Progenitor cell of endocrine pancreas (in vitro differentiated cells): ENCODE measurements at regions not wholly inside any gene's neighbourhood (a gene's known extent, or its start where the extent isn't known, plus 50 kb on each side); places are given as distances from the start of the nearest gene placed in this dataset.

ENCODE experiments used
- DNase-seq: peaks from one replicate; pipeline ENCODE4 v3.0.0; 2021; ENCODE audit warnings: low spot score; ENCODE audit not compliant: unreplicated experiment
- H3K27ac Mint-ChIP-seq: 2 replicates; pipeline ENCODE4 v1.8.0; 2021; ENCODE audit warnings: mild to moderate bottlenecking, moderate library complexity, mixed read lengths
- H3K27me3 Mint-ChIP-seq: 2 replicates; pipeline ENCODE4 v1.8.0; 2021; ENCODE audit warnings: mixed read lengths
- H3K36me3 Mint-ChIP-seq: 2 replicates; pipeline ENCODE4 v1.8.0; 2022; ENCODE audit warnings: mixed read lengths; ENCODE audit not compliant: insufficient read depth
- H3K4me1 Mint-ChIP-seq: 2 replicates; pipeline ENCODE4 v1.8.0; 2021; ENCODE audit warnings: low read depth, mixed read lengths
- H3K4me3 Mint-ChIP-seq: 2 replicates; pipeline ENCODE4 v1.8.0; 2021; ENCODE audit warnings: low read depth, mild to moderate bottlenecking, moderate library complexity, mixed read lengths
- H3K9me3 Mint-ChIP-seq: 2 replicates; pipeline ENCODE4 v1.8.0; 2021; ENCODE audit warnings: low read depth, mixed read lengths
- TF ChIP-seq, protein P1 (sequence below): fragments of 200-600 bp; sonication (generic); IDR thresholded peaks from one replicate; pipeline ENCODE4 v1.5.0; 2021; ENCODE audit warnings: antibody characterized with exemption, mild to moderate bottlenecking; ENCODE audit not compliant: unreplicated experiment

DNA sequence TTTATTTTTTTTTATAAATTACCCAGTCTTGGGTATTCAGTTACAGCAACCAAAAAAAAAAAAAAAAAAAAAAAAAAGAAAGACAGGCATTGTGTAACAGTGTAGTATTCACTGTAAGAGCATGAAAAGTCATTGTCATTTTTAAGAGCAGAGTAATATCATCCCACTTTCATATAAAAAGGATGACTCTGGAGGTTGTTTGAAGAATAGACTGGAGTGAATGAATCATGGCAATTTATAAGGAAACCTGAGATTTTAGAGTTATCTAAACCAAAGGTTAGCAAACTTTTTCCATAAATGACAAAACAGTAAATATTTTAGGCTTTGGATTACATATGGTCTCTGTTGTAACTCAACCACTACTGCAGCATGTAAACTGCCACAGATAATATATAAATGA is 794.9 kb downstream of the NTRK3 start:
- TF ChIP-seq, protein P1, sequence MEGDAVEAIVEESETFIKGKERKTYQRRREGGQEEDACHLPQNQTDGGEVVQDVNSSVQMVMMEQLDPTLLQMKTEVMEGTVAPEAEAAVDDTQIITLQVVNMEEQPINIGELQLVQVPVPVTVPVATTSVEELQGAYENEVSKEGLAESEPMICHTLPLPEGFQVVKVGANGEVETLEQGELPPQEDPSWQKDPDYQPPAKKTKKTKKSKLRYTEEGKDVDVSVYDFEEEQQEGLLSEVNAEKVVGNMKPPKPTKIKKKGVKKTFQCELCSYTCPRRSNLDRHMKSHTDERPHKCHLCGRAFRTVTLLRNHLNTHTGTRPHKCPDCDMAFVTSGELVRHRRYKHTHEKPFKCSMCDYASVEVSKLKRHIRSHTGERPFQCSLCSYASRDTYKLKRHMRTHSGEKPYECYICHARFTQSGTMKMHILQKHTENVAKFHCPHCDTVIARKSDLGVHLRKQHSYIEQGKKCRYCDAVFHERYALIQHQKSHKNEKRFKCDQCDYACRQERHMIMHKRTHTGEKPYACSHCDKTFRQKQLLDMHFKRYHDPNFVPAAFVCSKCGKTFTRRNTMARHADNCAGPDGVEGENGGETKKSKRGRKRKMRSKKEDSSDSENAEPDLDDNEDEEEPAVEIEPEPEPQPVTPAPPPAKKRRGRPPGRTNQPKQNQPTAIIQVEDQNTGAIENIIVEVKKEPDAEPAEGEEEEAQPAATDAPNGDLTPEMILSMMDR = no peak
- H3K9me3 Mint-ChIP-seq = peaks cover 5% of the 10 kb centered on the region
- H3K36me3 Mint-ChIP-seq = no peaks in the 10 kb centered on the region

DNA sequence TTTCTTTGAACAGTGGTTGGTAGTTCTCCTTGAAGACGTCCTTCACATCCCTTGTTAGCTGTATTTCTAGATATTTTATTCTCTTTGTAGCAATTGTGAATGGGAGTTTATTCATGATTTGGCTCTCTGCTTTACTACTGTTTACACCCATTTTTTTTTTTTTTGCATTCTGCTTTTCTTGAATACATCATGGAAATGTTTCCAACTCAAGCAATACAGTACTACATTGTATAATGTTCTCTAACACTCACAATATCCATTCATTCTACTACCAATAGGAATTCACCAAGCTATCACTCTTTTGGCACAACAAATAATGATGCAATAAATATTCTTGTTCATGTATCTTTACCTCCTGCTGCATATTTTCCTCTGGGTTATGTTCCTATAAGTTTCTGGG is 801.7 kb downstream of the NTRK3 start:
- H3K27me3 Mint-ChIP-seq = peaks cover 15% of the 10 kb centered on the region
- TF ChIP-seq, protein P1 = no peak
- DNase-seq = no peak
- no peak overlapping the region for H3K27ac Mint-ChIP-seq
- H3K4me1 Mint-ChIP-seq = no peaks in the 10 kb centered on the region
- no peak overlapping the region for H3K4me3 Mint-ChIP-seq
- peaks cover 8% of the 10 kb centered on the region for H3K9me3 Mint-ChIP-seq
- no peaks in the 10 kb centered on the region for H3K36me3 Mint-ChIP-seq

More for the DNA sequence above, 794.9 kb downstream of the NTRK3 start:
- Mint-ChIP-seq H3K4me3 (no peak overlapping the region), H3K27ac (no peak overlapping the region), H3K4me1 (peaks cover 5% of the 10 kb centered on the region), H3K27me3 (peaks cover 28% of the 10 kb centered on the region)
- no peak for DNase-seq

DNA sequence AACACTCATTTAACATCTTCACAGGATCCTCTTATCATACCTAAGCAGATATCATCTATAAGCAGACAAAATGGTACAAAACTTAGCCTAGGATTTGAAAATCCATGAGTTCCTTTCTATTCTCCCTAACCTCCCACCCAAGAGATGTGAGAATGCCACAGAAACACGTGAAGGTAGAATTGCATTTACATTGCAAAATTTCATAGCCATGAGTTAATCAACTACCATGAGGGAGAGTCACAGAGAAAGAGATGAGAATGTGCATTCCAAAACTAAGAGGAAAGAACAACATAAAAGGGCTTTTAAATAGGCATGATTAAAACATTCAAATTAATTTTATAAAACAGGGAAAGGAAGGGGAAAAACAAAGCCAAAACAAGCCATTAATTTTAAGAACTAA is 806.2 kb downstream of the NTRK3 start:
- Mint-ChIP-seq H3K36me3 (no peaks in the 10 kb centered on the region), H3K27me3 (peaks cover 10% of the 10 kb centered on the region), H3K4me3 (no peak overlapping the region), H3K4me1 (no peaks in the 10 kb centered on the region), H3K27ac (no peak overlapping the region), H3K9me3 (peaks cover 12% of the 10 kb centered on the region)
- no peak for DNase-seq
- TF ChIP-seq, protein P1 = no peak

DNA sequence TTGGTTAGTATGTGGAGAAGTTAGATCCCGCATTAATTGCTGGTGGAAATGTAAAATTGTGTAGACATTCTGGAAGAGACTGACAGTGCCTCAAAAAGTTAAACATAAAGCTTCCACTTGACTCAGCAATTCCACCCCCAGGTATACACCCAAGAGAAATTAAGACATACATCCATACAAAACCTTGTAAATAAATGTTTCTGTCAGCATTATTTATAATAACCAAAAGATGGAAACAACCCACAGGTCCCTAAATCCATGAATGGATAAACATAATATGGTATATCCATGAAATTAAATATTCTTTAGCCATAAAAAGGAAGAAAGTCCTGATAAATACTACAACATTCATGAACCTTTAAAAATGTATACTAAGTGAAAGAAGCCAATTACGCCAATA is 817.4 kb downstream of the NTRK3 start:
- H3K36me3 Mint-ChIP-seq = no peaks in the 10 kb centered on the region
- H3K9me3 Mint-ChIP-seq = no peaks in the 10 kb centered on the region
- no peak overlapping the region for H3K27ac Mint-ChIP-seq
- TF ChIP-seq, protein P1 = no peak
- no peak overlapping the region for H3K4me3 Mint-ChIP-seq
- H3K4me1 Mint-ChIP-seq = peaks cover 4% of the 10 kb centered on the region
- peaks cover 5% of the 10 kb centered on the region for H3K27me3 Mint-ChIP-seq
- no peak for DNase-seq

DNA sequence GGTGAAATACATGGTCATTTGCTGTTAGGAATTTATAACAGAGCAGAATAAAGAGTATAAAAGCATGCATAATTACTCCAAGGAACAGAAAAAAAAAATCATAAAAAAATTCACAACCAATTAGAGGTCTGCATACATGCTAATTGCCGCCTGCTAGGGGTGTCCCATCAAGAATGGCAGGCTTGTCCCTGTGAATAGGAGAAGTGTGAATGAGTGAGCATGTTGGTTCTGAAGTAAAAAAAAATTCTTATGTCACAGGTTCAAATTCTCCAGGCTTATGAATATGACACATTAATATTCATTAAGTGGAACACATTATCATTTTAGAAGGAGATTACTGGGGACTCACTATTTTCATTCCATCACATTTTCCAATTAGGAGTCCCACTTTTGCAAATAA is 822.7 kb downstream of the NTRK3 start:
- H3K4me3 Mint-ChIP-seq = no peak overlapping the region
- H3K27ac Mint-ChIP-seq = no peak overlapping the region
- no peak for DNase-seq
- TF ChIP-seq, protein P1 = no peak
- no peaks in the 10 kb centered on the region for H3K36me3 Mint-ChIP-seq
- H3K4me1 Mint-ChIP-seq = peaks cover 12% of the 10 kb centered on the region
- H3K9me3 Mint-ChIP-seq = no peaks in the 10 kb centered on the region
- H3K27me3 Mint-ChIP-seq = peaks cover 7% of the 10 kb centered on the region
